GM19455 (cell line): ENCODE measurements at regions not wholly inside any gene's neighbourhood (a gene's known extent, or its start where the extent isn't known, plus 50 kb on each side); places are given as distances from the start of the nearest gene placed in this dataset.

Experiments used
- ATAC-seq: cut with Tn5 transposase; IDR thresholded peaks from one replicate; pipeline ENCODE4 v1.9.1; 2021; ENCODE audit not compliant: unreplicated experiment

DNA sequence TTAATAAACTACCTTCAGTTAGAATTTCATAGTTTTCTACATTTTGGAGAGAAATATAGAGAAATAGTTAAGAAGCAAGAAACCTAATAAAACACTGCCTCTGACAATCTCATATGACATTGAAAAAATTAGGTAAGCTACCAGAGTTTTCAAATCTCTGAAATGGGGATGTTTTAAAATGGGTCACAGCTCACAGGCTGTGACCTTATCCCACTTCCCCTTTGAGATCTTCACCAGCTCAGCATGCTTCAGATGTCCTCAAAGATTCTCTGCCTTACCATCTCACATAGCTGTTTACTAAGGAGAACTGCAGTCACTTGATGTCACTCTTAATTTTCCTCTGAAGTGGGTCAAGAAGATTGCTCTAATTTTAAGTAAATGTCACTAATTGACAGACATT, 717.8 kb downstream of the JRKL start:
- no peak for ATAC-seq

DNA sequence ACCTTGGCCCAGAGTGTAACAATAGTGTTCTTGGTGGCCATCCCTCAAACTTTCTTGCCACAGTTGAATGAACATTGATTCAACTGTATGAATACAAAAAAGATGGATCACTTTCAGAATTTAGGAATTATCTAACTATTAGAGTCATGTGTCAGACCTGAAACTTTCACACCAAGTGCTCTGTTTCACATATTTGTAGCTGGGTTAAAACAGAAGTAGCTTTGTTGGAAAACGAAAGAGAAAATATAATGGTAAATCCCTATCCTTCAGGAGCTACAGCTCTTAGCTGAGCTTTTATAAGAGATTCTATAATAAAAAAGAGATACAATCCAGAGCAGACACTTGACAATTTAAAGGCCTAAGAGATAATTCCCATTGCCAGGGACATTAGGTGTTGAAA, 719.3 kb downstream of the JRKL start:
- no peak for ATAC-seq

DNA sequence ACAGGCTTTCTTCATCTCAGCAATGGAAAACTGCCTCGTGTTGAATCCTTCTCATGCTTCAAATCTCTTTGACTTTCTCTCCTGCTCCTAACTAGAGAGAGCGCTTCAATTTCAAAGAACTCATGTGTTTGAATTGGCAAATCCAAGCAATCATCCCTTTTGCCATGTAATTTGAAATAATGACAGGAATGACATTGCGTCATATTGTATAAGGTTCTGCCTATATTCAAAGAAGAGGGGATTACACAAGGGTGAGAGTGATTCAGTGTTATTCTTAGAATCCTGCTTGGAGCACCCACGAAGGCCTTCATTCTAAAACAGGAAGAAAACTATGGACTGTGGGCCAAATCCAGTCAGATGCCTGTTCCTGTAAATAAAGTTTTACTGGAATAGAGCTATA, 720.6 kb downstream of the JRKL start:
- ATAC-seq: no peak

DNA sequence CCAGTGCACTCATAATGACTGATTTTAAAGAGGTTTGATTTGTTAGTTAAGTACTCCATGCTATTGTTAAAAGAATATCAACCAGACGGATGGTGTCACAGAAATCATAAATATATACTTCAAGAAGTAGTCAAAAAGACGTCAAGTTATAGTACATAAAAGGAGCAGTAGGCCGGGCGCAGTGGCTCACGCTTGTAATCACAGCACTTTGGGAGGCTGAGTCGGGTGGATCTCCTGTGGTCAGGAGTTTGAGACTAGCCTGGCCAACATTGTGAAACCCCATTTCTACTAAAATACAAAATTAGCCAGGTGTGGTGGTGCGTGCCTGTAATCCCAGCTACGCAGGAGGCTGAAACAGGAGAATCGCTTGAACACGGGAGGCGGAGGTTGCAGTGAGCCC, 721.7 kb downstream of the JRKL start:
- no peak for ATAC-seq

DNA sequence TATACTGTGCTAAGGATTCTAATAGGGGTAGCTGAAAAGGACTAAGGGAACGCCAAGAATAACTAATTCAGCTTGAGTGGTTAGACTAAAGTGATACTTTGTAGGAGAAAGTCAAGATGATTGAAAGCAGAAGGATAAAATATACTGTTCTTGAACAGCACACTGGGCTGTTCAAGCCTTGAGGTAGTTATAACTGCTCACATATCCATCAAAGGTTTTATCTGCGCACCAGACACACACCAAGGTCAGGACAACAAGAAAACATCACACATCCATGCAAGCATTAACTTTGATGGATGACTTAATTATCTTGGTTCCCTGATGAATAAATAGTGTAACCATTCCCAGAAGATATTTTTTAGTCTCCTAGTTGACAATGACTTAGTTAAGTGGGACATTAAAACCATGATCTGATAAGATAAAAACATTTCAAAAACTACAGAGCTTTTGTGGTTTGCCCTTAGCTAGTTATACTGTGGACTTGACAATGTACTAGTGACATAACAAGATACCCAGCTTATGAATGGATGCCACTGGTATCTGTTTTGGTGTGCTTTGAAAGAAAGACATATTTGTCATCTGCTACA, 728.9 kb downstream of the JRKL start:
- ATAC-seq: no peak

DNA sequence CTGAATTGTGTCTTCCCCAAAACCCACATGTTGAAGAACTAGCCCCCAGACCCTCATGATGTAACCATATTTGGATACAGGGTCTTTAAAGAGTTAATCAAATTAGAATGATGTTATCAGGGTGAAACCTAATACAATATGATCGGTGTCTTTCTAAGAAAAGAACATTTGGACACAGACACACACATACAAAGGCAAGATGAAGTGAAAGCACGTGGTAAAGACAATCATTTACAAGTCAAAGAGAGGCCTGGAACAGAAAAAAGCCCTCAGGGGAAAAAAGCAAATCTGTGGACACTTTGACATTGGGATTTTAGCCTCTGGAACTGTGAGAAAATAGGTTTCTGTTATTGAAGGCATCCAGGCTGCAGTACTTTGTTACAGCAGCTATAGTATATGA, 733.4 kb downstream of the JRKL start:
- ATAC-seq: no peak

DNA sequence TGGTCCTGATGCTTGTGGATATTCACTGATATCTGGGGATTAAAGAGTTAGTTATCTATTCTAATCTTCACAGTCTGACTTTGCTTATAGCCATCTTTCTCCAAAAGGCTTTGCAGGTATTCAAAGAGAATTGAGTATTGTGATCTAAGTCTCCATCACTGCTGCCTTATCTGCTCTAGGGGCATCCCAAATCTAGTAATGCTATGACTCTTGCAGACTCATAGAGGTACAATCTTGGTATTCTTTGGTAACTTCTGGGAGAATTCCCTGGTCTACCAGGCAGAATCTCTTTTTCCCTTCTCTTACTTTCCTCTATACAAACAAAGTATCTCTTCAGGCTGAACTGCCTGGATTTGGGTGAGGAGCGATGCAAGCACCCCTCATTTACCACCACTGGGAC, 746.3 kb downstream of the JRKL start:
- no peak for ATAC-seq

DNA sequence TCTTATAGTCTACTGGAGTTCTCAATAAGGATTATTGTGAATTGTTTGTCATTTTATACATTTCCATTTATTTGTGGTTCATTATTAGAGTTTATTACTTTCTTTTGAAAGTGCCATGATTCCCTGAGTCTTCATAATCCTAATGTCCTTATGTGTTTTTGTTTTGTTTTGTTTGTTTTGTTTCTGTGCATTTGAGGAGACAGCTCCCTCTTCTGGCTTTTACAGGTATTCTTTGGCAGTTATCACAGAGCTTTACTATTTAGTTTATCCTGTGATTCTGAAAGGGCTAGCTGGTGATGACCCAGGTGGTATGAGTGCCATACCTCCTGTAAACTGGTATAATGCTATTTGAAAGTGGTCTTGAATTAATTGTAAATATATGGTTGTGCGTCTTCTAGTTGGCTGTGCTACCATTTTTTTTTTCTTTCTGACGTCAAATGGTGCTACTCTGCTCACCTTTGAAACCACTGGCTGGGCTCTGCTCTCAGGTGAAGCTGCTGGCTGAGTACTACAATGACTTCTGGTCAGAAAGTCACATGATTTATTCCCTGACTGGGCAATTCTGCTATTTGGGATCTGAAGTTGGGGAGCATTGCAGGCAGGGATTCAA, 751.2 kb downstream of the JRKL start:
- ATAC-seq: no peak

DNA sequence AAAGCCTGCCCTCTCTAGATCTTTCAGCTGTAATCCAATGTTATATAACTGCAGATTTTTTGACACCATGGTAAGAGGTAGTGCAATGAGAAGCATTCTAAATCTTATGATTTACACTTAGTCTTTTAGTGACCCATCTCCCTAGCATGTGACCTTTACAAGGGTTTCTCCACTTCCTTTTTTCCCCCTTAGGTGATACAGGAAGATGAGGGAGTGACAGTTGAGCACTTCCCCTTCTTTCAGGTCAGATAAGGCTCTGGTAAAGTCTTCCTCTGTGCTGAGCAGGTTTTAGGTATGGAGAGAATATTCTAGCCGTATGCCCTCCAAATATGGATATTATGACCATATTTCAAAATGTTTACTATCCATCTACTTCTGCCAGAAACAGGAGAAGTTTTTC, 753.6 kb downstream of the JRKL start:
- ATAC-seq: no peak

DNA sequence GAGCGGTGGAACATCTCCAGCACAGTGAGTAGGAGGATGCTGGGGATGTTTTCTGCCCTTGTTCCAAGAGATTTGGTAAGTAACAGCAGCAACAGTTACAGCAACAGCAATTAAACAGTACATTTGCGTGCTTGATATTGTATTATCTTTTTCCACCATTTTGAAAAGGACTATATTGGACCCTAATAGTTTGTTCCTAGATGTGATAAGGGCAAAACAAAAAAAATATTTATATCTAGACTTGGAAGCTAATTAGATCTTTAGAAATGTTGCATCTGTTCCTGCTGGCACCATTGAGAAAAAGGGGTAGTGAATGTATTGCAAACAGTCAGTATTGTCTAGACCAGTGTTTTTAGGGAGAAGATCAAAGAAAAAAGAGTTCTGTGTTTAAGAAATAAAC, 759.9 kb downstream of the JRKL start:
- no peak for ATAC-seq

DNA sequence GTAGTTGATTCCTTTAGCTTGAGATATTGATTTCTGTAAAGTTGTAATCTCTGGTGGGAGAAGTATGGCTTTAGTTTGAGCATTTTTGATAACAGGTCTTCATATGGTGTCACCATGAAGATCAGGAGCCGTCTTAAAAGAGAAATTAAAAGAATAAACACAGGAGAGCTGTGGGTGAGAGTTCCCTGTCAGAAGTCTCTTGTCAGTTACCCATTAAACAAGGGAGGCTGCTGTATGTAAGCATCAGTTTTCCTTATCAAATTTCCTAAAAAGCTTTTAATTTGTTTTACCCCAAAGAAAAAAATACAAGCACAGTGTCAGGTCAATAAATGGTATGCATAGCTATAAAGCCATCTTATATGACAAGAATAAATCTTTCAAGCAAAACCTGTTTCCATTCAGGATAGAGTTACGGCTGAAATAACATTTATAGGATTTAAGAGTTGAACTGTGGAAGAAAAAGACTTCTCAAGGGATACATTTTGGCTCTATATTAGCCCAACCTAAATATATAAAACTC, 767.5 kb downstream of the JRKL start:
- no peak for ATAC-seq

DNA sequence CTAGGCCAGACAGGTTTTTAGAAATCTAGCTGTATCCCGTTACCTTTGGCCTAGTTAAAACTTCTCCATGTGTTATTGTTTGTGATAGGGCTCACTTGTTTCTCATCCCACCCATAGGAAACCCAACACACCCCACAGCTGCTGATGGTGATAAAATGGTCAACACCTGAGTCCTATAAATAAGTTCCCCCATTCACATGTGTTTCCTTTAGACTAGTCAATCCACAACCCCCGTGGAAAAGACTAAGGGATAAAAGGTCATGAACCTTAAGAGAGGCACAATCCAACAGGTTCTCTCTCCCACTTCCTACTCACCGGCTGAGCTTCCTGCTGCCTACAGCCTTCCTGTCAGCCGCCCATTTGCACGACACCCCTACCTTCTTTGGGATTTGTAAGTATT, 768.4 kb downstream of the JRKL start:
- ATAC-seq: no peak

DNA sequence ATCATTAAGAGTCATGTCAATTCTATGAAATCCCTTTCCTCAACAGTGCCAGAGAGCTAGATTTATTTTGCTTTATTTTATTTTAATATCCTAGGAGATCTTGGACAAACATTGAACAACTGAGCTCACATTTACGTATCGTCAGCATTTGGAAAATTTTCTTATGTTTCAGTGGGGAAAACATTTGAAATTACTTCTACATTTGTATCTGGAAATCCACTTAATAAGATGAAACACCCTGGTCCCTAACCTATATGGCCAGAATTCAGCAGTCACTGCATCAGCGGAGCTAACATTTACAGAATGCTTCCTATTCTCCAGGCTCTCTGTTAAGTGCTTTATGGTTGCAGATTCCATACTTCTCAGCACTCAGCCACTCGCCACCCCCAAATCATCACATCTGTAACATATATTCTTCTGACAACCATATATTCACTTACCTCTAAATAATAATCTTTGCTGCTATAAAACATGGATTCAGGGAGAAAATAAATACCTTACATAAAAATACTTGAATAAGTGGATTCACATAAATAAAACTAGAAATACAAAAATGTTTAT, 773.9 kb downstream of the JRKL start:
- no peak for ATAC-seq

DNA sequence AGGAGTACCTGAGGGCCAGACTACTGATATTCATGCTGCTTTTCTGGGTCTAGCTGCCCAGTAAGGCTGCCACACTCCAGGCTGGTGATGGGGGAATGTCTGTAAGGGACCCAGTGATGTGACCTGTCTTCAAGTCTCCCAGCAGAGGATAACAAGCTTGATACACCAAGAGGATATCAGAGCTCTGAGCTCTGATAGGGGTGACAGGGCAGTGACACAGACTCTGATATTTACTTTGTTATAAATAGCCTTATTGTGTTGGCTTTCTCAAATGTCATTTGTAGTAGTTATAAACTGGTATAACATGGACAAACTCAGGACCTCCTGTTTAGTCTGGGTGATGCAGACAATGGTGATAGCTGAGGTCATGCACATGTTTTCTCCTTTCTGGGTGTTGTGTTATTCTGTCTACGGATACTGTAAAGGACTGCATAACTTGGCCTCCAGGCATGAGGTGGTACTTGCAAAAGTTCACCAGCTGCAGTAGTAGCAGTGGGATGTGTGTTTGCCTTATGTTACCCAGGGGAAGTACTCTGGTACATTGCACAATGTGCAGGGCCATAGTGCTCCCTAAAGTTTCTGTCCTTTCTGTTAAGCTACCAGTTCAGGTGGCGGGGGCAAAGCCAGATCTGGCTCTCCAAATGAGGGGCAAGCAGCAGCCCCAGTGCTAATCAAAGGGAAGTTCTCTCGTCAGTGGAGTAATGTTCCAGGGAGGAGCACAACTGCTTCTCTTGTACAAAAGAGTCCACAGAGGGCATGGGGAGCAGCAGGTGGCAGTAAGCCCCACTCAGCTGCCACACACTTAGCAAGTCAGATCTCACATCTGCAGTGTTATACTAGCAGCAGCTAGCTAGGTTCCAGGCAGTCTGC, 812.2 kb downstream of the JRKL start:
- ATAC-seq: no peak

DNA sequence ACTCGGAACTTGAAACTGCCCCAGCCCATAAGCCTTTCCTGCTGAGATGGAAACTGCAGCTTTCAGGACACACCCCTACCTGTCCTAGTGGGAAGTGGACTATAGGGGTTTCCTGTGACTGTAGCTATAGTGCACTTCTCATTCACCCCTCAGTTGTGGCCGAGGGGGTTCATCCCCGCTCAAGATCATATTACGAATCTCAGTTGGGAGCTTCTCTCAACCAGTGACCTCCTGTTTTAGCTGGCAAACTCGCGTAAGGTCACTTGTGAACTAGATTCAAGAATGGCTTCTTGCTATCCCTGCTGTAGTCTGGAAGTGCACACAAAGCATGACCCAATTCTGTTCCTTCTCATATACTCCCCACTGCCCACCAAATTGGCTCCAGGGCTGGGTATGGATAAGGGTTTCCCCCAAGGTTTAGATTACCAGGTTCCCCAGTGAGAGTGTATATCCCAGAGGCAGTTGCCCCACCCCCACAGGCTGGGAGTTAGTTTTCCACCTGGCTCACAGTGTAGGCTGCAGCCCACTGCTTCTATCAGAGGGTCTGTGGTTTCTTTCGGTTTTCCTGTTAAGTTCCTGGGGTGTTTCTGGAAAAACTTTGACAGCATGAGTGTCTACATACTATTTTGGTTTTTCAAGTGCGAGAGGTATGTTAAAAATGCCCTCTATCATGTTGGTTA, 812.9 kb downstream of the JRKL start:
- no peak for ATAC-seq

DNA sequence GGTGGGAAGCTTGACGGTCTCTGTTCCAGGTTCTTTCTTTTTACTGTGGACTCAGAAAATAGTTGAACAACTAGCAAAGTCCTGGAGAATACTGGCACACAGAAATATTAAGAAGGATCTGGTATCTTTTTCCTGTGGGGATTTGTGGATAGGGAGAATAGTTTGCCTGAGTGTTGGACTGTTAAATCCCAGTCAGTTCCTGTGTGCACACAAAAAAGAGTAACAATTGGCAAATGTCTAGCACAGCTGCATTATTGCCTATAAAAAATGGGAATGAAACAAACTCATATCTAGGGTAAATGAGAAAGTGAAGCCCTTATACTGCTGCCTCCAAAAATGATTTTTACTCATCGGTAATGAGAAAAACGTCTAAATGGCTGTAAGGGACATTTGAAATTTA, 828.2 kb downstream of the JRKL start:
- no peak for ATAC-seq

DNA sequence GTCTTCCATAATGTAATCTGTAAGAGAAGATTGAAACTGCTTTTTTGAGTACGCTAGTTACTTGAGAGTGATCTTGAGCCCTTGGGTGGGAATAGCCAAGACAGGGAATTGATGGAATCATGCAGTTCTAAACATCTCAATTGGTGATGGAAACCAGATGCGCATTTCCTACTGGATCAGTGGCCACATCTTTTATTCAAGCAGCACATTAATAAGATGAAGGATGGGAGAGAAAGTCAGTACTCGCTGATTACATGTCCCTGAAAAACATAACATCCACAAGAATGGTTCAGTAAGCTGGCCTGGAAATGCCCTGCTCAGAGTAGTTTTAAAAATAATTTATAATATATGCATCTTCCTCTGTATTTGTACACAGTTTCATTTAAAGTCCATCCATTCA, 833.8 kb downstream of the JRKL start:
- no peak for ATAC-seq

DNA sequence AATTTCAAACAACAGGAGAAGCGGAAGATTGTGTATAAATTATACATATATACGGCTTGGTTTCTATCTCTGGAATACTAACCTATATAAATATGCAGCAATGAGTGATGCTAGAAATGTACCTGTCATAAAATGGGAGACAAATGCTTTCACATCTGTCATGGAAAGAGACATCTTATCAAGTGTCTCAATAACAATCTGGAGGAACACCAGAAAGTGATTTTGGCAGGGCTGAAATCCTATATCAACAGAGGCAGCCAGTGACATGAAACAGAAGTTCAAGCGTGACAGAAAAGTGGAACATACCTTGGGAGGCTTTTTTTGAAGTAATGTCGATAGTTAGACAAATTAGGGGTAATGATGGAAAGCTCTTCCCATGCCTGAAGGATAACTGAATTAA, 834.6 kb downstream of the JRKL start:
- no peak for ATAC-seq

DNA sequence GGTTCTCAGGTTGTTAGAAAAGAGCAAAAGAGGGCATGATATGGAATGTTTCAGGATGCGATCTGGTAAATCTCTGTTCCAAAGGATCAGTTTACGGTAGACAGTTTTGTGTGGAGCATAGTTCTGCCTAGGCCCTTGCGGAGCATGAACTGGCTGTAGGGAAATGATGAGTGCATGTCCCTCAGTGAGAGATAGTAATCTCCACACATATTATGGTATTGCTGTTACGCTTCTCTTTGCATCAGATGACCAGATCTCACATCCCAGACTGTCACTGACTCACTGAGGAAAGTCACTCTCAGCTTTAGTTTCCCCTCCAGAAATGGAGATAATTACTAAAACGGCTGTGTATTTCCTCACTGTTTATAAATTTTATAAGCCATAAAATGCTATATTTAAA, 836.0 kb downstream of the JRKL start:
- no peak for ATAC-seq

DNA sequence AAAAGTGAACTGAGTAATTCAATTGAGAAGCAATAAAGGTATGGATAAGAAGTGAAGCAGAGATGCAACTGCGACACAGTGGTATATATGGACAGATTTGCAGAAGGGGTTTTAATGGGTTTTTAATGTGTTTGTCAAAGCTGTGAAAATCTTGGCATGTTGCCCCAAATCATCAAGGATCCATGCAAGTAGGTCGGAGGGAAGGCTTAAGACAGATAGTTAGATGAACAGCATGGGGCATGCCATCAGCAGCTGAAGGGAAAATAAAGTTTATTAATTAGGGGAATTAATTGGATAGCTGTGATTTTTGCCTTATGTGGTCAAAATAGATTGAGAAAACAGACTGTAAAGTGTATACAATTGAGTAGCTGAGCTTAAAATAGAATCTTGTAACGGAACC, 840.1 kb downstream of the JRKL start:
- no peak for ATAC-seq

DNA sequence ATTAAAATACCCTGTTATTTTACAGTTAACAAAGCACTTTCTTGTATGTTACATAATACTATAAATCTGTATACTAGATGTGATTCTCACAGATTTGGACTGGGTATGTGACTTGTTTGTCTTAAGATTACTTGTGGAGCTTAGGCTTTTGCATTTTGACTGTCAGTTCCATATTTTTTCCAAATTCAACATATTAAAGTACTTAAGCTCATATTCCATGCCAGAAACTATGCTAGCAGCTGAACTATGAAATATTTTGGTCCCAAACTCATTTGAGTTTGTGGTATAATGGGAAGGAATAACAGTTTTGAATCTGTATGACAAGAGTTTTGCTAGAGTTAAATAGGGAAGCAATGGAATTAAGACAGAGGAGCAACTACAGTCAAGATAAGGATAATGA, 841.4 kb downstream of the JRKL start:
- no peak for ATAC-seq
